AG04449 (cell line): ENCODE measurements at regions not wholly inside any gene's neighbourhood (a gene's known extent, or its start where the extent isn't known, plus 50 kb on each side); places are given as distances from the start of the nearest gene placed in this dataset.

ENCODE experiments used
- CTCF ChIA-PET: fragments of 350-600 bp; formaldehyde crosslinking; extraction: SDS; loops from one replicate; lab custom pipeline; 2021; ENCODE audit warnings: antibody characterized with exemption; lab: Yijun Ruan, JAX
- POLR2A ChIA-PET: fragments of 400-600, 350-600 bp; formaldehyde crosslinking; extraction: SDS; loops from one replicate; lab custom pipeline; 2020; ENCODE audit warnings: antibody characterized with exemption, inconsistent platforms; lab: Yijun Ruan, JAX
- DNase-seq: peaks from one replicate; pipeline ENCODE4 v3.0.0-alpha.2; 2010; ENCODE audit warnings: low read depth, low spot score
- H3K4me3 ChIP-seq: 2 replicates; pipeline ENCODE4 v1.5.1; 2011; ENCODE audit warnings: low read depth, mild to moderate bottlenecking, control low read depth, low read length
- TF ChIP-seq, protein P1 (sequence below): IDR thresholded peaks from one replicate; pipeline ENCODE4 v1.5.1; 2011; ENCODE audit warnings: mild to moderate bottlenecking, moderate library complexity, low read length, control low read depth, inconsistent platforms; ENCODE audit not compliant: insufficient read depth; ENCODE audit errors: missing control alignments

DNA sequence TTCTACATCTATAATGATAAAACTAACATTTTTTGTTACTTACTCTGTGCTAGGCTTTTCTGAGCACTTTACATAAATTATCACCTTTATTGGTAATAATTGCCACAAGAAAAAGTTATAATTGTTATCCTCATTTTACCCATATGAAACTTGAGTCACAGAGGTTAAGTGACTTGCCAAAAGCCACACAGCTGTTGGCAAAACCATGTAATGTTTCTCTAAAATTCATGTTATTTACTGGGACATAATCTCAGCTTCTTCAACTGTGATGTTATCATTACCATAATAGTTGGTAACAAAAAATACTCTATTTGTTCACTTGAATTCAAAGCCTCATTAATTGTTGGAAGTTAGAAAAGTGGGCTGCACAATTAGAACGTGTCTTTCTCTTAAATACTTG is 437.3 kb downstream of the BRINP1 start:
- TF ChIP-seq, protein P1, sequence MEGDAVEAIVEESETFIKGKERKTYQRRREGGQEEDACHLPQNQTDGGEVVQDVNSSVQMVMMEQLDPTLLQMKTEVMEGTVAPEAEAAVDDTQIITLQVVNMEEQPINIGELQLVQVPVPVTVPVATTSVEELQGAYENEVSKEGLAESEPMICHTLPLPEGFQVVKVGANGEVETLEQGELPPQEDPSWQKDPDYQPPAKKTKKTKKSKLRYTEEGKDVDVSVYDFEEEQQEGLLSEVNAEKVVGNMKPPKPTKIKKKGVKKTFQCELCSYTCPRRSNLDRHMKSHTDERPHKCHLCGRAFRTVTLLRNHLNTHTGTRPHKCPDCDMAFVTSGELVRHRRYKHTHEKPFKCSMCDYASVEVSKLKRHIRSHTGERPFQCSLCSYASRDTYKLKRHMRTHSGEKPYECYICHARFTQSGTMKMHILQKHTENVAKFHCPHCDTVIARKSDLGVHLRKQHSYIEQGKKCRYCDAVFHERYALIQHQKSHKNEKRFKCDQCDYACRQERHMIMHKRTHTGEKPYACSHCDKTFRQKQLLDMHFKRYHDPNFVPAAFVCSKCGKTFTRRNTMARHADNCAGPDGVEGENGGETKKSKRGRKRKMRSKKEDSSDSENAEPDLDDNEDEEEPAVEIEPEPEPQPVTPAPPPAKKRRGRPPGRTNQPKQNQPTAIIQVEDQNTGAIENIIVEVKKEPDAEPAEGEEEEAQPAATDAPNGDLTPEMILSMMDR: no peak

DNA sequence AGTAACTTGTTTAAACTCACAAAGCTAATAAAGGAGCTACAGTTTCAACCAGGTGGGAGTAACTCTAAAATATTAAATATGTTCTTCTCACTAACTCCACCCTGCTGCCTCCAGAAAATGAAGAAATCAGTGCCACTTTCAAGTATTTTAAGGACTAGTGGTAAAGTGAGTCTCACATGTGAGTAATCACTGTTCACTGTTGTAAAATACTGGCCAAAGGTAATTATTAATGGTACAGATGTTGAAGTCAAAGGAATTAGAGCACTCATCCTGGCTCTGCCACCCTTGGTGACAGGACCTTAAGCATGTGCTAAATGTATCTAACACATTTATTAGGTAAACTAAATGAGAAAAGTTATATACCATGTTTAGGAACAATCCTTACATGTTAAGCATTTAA is 430.7 kb downstream of the BRINP1 start:
- DNase-seq: no peak
- TF ChIP-seq, protein P1: no peak
- CTCF ChIA-PET: no interaction called here
- H3K4me3 ChIP-seq: no peak overlapping the region
- POLR2A ChIA-PET: no interaction called here

More for the DNA sequence above, 437.3 kb downstream of the BRINP1 start:
- POLR2A ChIA-PET: no interaction called here
- CTCF ChIA-PET: no interaction called here
- DNase-seq: no peak
- no peak overlapping the region for H3K4me3 ChIP-seq

DNA sequence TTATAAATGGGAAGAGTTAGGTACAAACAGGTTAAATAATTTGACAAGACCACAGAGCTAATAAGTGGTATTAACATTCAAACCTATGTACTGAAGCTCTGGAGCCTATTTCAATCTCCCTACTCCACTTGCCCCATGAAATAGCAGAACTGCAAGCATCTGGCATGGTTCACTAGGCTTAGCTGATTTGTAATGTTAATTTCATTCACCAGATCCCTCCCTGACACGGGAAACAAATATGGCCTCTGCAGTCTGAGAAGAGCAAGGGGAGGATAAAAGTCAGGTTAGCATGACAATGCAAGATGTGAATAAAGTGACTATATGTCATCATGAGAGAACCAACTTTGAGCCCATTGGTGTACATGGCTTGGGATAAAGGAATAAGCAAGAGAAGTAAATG is 428.8 kb downstream of the BRINP1 start:
- DNase-seq: no peak
- CTCF ChIA-PET: no interaction called here
- no peak overlapping the region for H3K4me3 ChIP-seq
- TF ChIP-seq, protein P1: no peak
- POLR2A ChIA-PET: no interaction called here

DNA sequence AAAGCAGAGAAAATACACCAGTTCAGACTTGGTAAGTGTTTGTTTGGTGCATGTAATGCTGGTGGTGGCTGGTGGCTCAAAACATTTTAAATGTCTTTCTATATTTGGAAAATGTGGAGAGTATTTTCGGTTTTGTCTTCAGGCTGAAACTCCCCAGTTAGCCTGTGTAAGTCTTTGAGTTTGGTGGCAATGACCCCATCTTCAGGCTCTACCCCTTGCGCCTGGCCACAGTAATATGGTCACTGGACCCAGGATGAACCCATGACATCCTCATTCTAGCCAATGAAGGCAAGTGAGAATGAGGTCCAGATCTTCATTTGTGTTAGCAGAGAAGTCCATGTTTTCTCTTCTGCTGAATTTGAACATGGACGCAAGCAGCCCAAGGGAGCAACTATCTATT is 422.6 kb downstream of the BRINP1 start:
- POLR2A ChIA-PET: no interaction called here
- CTCF ChIA-PET: no interaction called here
- TF ChIP-seq, protein P1: no peak

DNA sequence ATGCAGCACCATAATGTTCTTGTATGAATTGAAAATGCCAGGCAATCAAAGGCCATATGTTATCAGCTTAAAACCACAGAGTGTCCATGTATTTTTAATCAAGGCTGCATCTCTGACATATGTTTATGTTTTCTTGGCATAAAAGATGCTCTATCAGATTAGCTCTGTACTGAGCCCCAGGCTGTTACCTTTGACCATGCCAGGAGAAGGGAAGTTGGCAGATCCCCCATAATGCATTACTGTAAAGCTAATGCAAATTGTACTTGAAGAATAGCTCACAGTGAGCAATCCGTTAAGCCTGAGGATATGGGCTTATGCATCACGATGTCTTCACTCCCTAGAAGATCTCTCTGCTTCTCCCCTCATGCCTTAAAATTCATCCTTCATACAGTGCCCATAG is 414.4 kb downstream of the BRINP1 start:
- DNase-seq: no peak
- H3K4me3 ChIP-seq: no peak overlapping the region
- ChIA-PET POLR2A (no interaction called here), CTCF (no interaction called here)
- TF ChIP-seq, protein P1: no peak

More for the DNA sequence above, 422.6 kb downstream of the BRINP1 start:
- H3K4me3 ChIP-seq: no peak overlapping the region
- no peak for DNase-seq

DNA sequence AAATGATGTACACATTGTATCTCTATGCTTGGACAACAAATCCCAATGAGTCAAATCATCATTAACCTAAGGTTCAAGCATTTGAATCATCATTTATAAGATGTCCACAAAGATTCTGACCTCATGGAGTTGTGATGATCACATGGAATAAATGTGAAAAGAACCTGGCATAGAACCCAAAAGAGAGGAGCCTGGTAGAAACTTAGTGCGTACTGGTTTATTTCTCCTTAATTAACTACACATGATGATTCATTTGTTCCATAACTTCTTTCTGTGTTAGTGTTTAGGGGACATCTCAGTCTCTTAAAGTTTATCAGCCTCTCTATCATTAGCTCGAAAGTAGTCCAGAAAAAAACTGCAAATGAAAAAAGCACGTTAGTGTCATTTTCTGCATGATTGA is 411.6 kb downstream of the BRINP1 start:
- CTCF ChIA-PET: no interaction called here
- TF ChIP-seq, protein P1: no peak

More for the DNA sequence above, 411.6 kb downstream of the BRINP1 start:
- no peak for DNase-seq
- POLR2A ChIA-PET: no interaction called here
- no peak overlapping the region for H3K4me3 ChIP-seq
